ENCODE measurements at regions not wholly inside any gene's neighbourhood (a gene's known extent, or its start where the extent isn't known, plus 50 kb on each side); places are given as distances from the start of the nearest gene placed in this dataset.

GRCh38 chr10:121306159-121306673 is 292.0 kb downstream of the FGFR2 start:
- H3K9ac ChIP-seq (ENCODE audit: low read length) = no peak overlapping the region
- H3K9me2 ChIP-seq (ENCODE audit: low read depth, low read length) = no peaks in the 10 kb centered on the region
- H3K27me3 ChIP-seq (ENCODE audit: insufficient read depth, low read length) = no peaks in the 10 kb centered on the region
- no peaks in the 10 kb centered on the region for H4K20me1 ChIP-seq (ENCODE audit: insufficient read depth, low read length)
- no peak overlapping the region for H3K4me2 ChIP-seq (ENCODE audit: low read length)
- H3F3A ChIP-seq (ENCODE audit: insufficient read depth, low read length) = no peaks in the 10 kb centered on the region
- H3K4me1 ChIP-seq (ENCODE audit: insufficient read depth, low read length, severe bottlenecking) = no peaks in the 10 kb centered on the region
- TF ChIP-seq EZH2 (IDR thresholded peaks at IDR 0.05; ENCODE audit: borderline replicate concordance, low read length) = no peak
- no peak for TF ChIP-seq CTCF (IDR thresholded peaks at IDR 0.05; ENCODE audit: low read length)
- H2AFZ ChIP-seq (ENCODE audit: low read length) = no peak overlapping the region
- H3K27ac ChIP-seq (ENCODE audit: low read depth, low read length, poor library complexity, severe bottlenecking) = no peak overlapping the region
- H3K36me3 ChIP-seq (ENCODE audit: insufficient read depth, low read length) = no peaks in the 10 kb centered on the region
- no peak overlapping the region for H3K4me3 ChIP-seq (ENCODE audit: low read depth, low read length, poor library complexity, severe bottlenecking)
- H3K79me2 ChIP-seq (ENCODE audit: insufficient read depth, low read length) = no peaks in the 10 kb centered on the region
- H3K9me3 ChIP-seq (ENCODE audit: low read length) = no peaks in the 10 kb centered on the region

GRCh38 chr10:121307411-121307980 is 290.7 kb downstream of the FGFR2 start:
- Histone ChIP-seq H3K27ac (ENCODE audit: low read depth, low read length, poor library complexity, severe bottlenecking) (no peak overlapping the region), H3K79me2 (ENCODE audit: insufficient read depth, low read length) (no peaks in the 10 kb centered on the region), H3F3A (ENCODE audit: insufficient read depth, low read length) (no peaks in the 10 kb centered on the region), H3K9me3 (ENCODE audit: low read length) (no peaks in the 10 kb centered on the region), H3K27me3 (ENCODE audit: insufficient read depth, low read length) (no peaks in the 10 kb centered on the region), H3K9ac (ENCODE audit: low read length) (no peak overlapping the region), H3K4me1 (ENCODE audit: insufficient read depth, low read length, severe bottlenecking) (no peaks in the 10 kb centered on the region), H3K4me2 (ENCODE audit: low read length) (no peak overlapping the region), H3K36me3 (ENCODE audit: insufficient read depth, low read length) (no peaks in the 10 kb centered on the region), H3K4me3 (ENCODE audit: low read depth, low read length, poor library complexity, severe bottlenecking) (no peak overlapping the region), H4K20me1 (ENCODE audit: insufficient read depth, low read length) (no peaks in the 10 kb centered on the region), H2AFZ (ENCODE audit: low read length) (no peak overlapping the region), H3K9me2 (ENCODE audit: low read depth, low read length) (no peaks in the 10 kb centered on the region)
- TF ChIP-seq CTCF (IDR thresholded peaks at IDR 0.05; ENCODE audit: low read length) (no peak), EZH2 (IDR thresholded peaks at IDR 0.05; ENCODE audit: borderline replicate concordance, low read length) (no peak)

GRCh38 chr10:121308020-121308419 is 290.2 kb downstream of the FGFR2 start:
- Histone ChIP-seq H3K9ac (ENCODE audit: low read length) (no peak overlapping the region), H3K4me1 (ENCODE audit: insufficient read depth, low read length, severe bottlenecking) (no peaks in the 10 kb centered on the region), H3K4me3 (ENCODE audit: low read depth, low read length, poor library complexity, severe bottlenecking) (no peak overlapping the region), H3K36me3 (ENCODE audit: insufficient read depth, low read length) (no peaks in the 10 kb centered on the region), H3K27me3 (ENCODE audit: insufficient read depth, low read length) (no peaks in the 10 kb centered on the region), H3K9me3 (ENCODE audit: low read length) (no peaks in the 10 kb centered on the region), H4K20me1 (ENCODE audit: insufficient read depth, low read length) (no peaks in the 10 kb centered on the region), H3K9me2 (ENCODE audit: low read depth, low read length) (no peaks in the 10 kb centered on the region), H3K27ac (ENCODE audit: low read depth, low read length, poor library complexity, severe bottlenecking) (no peak overlapping the region), H3F3A (ENCODE audit: insufficient read depth, low read length) (no peaks in the 10 kb centered on the region), H2AFZ (ENCODE audit: low read length) (no peak overlapping the region), H3K4me2 (ENCODE audit: low read length) (no peak overlapping the region), H3K79me2 (ENCODE audit: insufficient read depth, low read length) (no peaks in the 10 kb centered on the region)
- TF ChIP-seq EZH2 (IDR thresholded peaks at IDR 0.05; ENCODE audit: borderline replicate concordance, low read length) = no peak
- TF ChIP-seq CTCF (IDR thresholded peaks at IDR 0.05; ENCODE audit: low read length) = no peak
